ENCODE measurements at regions not wholly inside any gene's neighbourhood (a gene's known extent, or its start where the extent isn't known, plus 50 kb on each side); places are given as distances from the start of the nearest gene placed in this dataset.

GRCh38 chr1:78227705-78228635 lies 182.2 kb downstream of the GIPC2 start:
- peak in 1 of 3 donors; percentile 14 for DNase-seq
- H3K27me3 ChIP-seq (ENCODE audit: control insufficient read depth in 3 of 3, insufficient read depth in 3 of 3, low read length in 2 of 3), result no peaks in the 10 kb centered on the region
- H3K4me1 ChIP-seq (ENCODE audit: control insufficient read depth in 5 of 5, insufficient read depth in 5 of 5, low read length in 5 of 5), result peaks cover 0 to 1% (median 0%) of the 10 kb centered on the region in 5 donors
- no peak for TF ChIP-seq CTCF (IDR thresholded peaks at IDR 0.05; ENCODE audit: control extremely low read depth, extremely low read depth)
- no peak overlapping the region for H3K27ac ChIP-seq (ENCODE audit: low read depth in 1 of 2, low read length in 1 of 2)
- H3K4me3 ChIP-seq, result no peak overlapping the region
- WGBS, 2 donors, result 63 to 69% methylated on average over 6 of the region's 6 CpGs
- no peaks in the 10 kb centered on the region for H3K36me3 ChIP-seq (ENCODE audit: control insufficient read depth in 4 of 4, insufficient read depth in 4 of 4, low read length in 4 of 4)
- peaks cover 0 to 10% (median 6%) of the 10 kb centered on the region in 4 donors for H3K9me3 ChIP-seq (ENCODE audit: control insufficient read depth in 4 of 4, insufficient read depth in 3 of 4, low read length in 3 of 4)
- no peak for ATAC-seq (ENCODE audit: insufficient read depth, low FRiP score)
- no peak overlapping the region for H3K9ac ChIP-seq (ENCODE audit: insufficient read depth in 1 of 2, low read length in 2 of 2)

- ATAC-seq (ENCODE audit: insufficient read depth, low FRiP score), result peak; percentile 84
- peaks cover 0 to 1% (median 0%) of the 10 kb centered on the region in 5 donors for H3K4me1 ChIP-seq (ENCODE audit: control insufficient read depth in 5 of 5, insufficient read depth in 5 of 5, low read length in 5 of 5)
- WGBS, 2 donors, result 49 to 69% methylated on average over 3 of the region's 3 CpGs
- no peak overlapping the region for H3K4me3 ChIP-seq
- H3K9me3 ChIP-seq (ENCODE audit: control insufficient read depth in 4 of 4, insufficient read depth in 3 of 4, low read length in 3 of 4), result peaks cover 0 to 10% (median 6%) of the 10 kb centered on the region in 4 donors
- H3K36me3 ChIP-seq (ENCODE audit: control insufficient read depth in 4 of 4, insufficient read depth in 4 of 4, low read length in 4 of 4), result no peaks in the 10 kb centered on the region
- DNase-seq, result peak in 1 of 3 donors; percentile 16
- no peak for TF ChIP-seq CTCF (IDR thresholded peaks at IDR 0.05; ENCODE audit: control extremely low read depth, extremely low read depth)
- H3K27ac ChIP-seq (ENCODE audit: low read depth in 1 of 2, low read length in 1 of 2), result no peak overlapping the region
- H3K27me3 ChIP-seq (ENCODE audit: control insufficient read depth in 3 of 3, insufficient read depth in 3 of 3, low read length in 2 of 3), result no peaks in the 10 kb centered on the region
- no peak overlapping the region for H3K9ac ChIP-seq (ENCODE audit: insufficient read depth in 1 of 2, low read length in 2 of 2)
These were observed 183.6 kb downstream of the GIPC2 start for GRCh38 chr1:78229344-78229743.

- no peak for TF ChIP-seq CTCF (IDR thresholded peaks at IDR 0.05; ENCODE audit: control extremely low read depth, extremely low read depth)
- peaks cover 0 to 10% (median 5%) of the 10 kb centered on the region in 4 donors for H3K9me3 ChIP-seq (ENCODE audit: control insufficient read depth in 4 of 4, insufficient read depth in 3 of 4, low read length in 3 of 4)
- 72 to 77% methylated on average over 3 of the region's 3 CpGs for WGBS, 2 donors
- no peaks in the 10 kb centered on the region for H3K27me3 ChIP-seq (ENCODE audit: control insufficient read depth in 3 of 3, insufficient read depth in 3 of 3, low read length in 2 of 3)
- no peak overlapping the region for H3K9ac ChIP-seq (ENCODE audit: insufficient read depth in 1 of 2, low read length in 2 of 2)
- H3K27ac ChIP-seq (ENCODE audit: low read depth in 1 of 2, low read length in 1 of 2), result no peak overlapping the region
- H3K4me3 ChIP-seq, result no peak overlapping the region
- DNase-seq (no peak), ATAC-seq (ENCODE audit: insufficient read depth, low FRiP score) (no peak)
- H3K36me3 ChIP-seq (ENCODE audit: control insufficient read depth in 4 of 4, insufficient read depth in 4 of 4, low read length in 4 of 4), result no peaks in the 10 kb centered on the region
- H3K4me1 ChIP-seq (ENCODE audit: control insufficient read depth in 5 of 5, insufficient read depth in 5 of 5, low read length in 5 of 5), result peaks cover 0 to 3% (median 0%) of the 10 kb centered on the region in 5 donors
These were observed 185.7 kb downstream of the GIPC2 start for GRCh38 chr1:78231477-78231876.
